C4-2B (cell line): ENCODE measurements at regions not wholly inside any gene's neighbourhood (a gene's known extent, or its start where the extent isn't known, plus 50 kb on each side); places are given as distances from the start of the nearest gene placed in this dataset.

ENCODE experiments used
- ZFX ChIP-seq: fragments of 450-650 bp; IDR thresholded peaks from 2 replicates; pipeline ENCODE4 v1.6.1; 2017
- TF ChIP-seq, protein P1 (sequence below): fragments of 450-650 bp; conservative IDR thresholded peaks from 2 replicates; pipeline ENCODE4 v1.5.1; 2017; ENCODE audit warnings: mild to moderate bottlenecking

DNA sequence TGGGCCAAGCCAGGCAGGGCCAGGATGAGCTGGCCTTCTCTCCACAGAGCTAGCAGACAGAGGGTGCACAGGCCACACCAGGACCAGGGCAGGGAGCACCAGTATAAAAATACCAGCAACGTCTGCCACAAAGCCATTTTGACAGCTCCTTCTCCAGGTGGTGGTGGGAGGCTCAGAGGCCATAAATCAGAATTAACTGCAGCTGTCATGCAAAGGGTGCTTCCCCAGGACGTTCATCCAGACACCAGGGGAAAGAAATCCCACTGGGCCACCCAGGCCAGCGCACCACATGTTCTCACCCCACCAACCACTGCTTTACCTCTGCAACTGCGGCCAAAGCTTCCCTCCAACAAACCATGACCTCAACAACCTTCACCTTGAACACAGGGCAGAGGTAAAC is 403.7 kb upstream of the TRPC7 start:
- TF ChIP-seq, protein P1, sequence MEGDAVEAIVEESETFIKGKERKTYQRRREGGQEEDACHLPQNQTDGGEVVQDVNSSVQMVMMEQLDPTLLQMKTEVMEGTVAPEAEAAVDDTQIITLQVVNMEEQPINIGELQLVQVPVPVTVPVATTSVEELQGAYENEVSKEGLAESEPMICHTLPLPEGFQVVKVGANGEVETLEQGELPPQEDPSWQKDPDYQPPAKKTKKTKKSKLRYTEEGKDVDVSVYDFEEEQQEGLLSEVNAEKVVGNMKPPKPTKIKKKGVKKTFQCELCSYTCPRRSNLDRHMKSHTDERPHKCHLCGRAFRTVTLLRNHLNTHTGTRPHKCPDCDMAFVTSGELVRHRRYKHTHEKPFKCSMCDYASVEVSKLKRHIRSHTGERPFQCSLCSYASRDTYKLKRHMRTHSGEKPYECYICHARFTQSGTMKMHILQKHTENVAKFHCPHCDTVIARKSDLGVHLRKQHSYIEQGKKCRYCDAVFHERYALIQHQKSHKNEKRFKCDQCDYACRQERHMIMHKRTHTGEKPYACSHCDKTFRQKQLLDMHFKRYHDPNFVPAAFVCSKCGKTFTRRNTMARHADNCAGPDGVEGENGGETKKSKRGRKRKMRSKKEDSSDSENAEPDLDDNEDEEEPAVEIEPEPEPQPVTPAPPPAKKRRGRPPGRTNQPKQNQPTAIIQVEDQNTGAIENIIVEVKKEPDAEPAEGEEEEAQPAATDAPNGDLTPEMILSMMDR: no peak
- no peak for TF ChIP-seq ZFX
